NT2/D1 (cell line): ENCODE measurements at regions not wholly inside any gene's neighbourhood (a gene's known extent, or its start where the extent isn't known, plus 50 kb on each side); places are given as distances from the start of the nearest gene placed in this dataset.

Experiments
- YY1 ChIP-seq: IDR thresholded peaks from 2 replicates; pipeline ENCODE4 v1.6.1; 2011; ENCODE audit not compliant: insufficient read length, insufficient read depth
- ZNF274 ChIP-seq: IDR thresholded peaks from 2 replicates; pipeline ENCODE4 v1.6.1; 2011; ENCODE audit warnings: mild to moderate bottlenecking, low read depth, low read length

GRCh38 chr14:85313560-85314207 lies 216.3 kb upstream of the FLRT2 start:
- TF ChIP-seq ZNF274 (no peak), YY1 (no peak)
